ENCODE measurements at regions not wholly inside any gene's neighbourhood (a gene's known extent, or its start where the extent isn't known, plus 50 kb on each side); places are given as distances from the start of the nearest gene placed in this dataset.

GRCh38 chr12:91900971-91901370 lies 244.7 kb downstream of the BTG1 start:
- no peak for TF ChIP-seq CTCF (IDR thresholded peaks at IDR 0.05)
- no peak for TF ChIP-seq POLR2A (IDR thresholded peaks at IDR 0.05)

Data from uterus (tissue), 2 donors.